DMS153 treated with DMSO at 0.1 percent for 48 hours (cell line): ENCODE measurements at regions not wholly inside any gene's neighbourhood (a gene's known extent, or its start where the extent isn't known, plus 50 kb on each side); places are given as distances from the start of the nearest gene placed in this dataset.
"Not testable (repeated sequence)": the region's sequence is repeated elsewhere in the genome, so short reads cannot be mapped to it uniquely, and the experiment has no call there.

Experiments used
- DNase-seq: peaks from one replicate; lab custom pipeline; 2025; ENCODE audit not compliant: unreplicated experiment; lab: John Stamatoyannopoulos, UW

DNA sequence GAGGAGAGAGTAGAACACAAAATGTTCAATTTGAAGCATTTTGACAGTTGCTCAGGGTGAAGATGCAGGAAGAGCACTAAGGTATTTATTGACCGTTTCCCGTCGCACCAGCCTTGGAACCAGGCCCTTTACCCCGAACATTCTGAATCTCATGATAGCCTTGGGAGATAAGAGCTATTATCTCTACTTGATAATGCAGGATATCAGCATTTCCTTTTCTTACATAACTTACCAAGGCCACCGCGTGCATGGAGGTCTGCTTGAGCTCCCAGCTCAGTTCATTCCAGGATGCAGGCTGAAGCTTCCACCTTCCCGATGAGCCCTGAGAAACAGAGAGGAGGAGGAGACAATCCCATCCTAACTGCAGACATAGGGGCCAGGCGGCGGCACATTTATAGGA is 324.2 kb upstream of the COBL start:
- no peak for DNase-seq

- no peak for DNase-seq
These were observed 323.2 kb upstream of the COBL start for GRCh38 chr7:51639661-51640334.

DNA sequence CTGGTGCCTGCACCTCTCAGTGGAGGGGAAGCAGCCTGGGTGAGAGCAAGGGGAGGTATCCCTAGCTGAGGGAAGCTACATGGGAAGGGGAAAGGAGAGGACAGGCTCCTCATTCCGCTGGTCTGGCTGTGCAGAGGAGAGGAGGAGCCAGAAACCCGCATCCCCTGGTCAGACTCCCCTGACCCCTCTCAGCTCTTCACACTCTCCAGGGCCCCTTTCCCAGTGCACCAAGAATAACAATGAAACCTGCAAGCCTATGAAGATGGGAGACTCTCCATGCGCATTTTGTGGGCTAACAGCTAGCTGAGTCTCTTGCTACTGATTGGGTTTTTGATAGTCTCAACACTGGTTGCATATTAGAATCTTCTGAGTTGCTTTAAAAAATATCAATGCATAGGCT is 319.9 kb upstream of the COBL start:
- no peak for DNase-seq

DNA sequence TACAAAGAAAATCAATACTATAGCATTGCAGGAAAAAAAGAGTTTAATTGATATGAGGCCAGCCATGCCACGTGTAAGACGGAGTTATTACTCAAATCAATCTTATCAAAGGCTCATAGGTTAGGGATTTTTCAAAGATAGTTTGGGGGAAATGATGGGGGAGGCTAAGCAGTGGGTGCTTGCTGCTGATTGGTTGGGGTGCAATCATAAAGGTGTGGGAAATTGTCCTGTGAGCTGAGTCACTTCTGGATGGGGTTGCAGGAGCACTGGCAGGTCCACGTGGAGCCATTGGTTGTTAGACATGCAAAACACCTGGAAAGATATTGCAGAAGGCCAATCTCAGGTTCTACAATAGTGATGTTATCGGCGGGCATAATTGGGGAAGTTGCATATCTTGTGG is 319.2 kb upstream of the COBL start:
- DNase-seq = no peak

GRCh38 chr7:51634538-51634937 is 317.9 kb upstream of the COBL start:
- DNase-seq = no peak

- DNase-seq = no peak
These were observed 317.4 kb upstream of the COBL start for GRCh38 chr7:51634025-51634424.

GRCh38 chr7:51633596-51633995 is 317.0 kb upstream of the COBL start:
- no peak for DNase-seq

DNA sequence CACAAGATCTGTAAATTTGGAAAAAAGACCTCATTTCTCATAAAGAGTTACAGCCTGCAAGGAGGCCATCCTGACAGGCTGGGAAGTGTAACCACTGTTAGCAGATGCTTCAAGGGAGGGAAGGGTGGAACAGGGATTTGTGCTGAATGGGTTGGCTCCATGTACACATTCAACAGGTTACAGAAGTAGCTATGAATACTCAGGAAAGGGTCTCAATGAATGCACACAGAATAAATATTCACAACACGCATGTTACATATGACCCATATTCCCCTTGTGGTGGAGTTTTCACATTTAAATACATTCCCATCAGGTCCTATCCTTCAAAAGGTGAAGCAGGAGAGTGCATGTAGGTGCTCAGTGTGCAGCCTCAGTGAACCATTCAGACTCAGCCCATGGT is 316.4 kb upstream of the COBL start:
- DNase-seq = no peak

- DNase-seq = no peak
These were observed 314.3 kb upstream of the COBL start for GRCh38 chr7:51630933-51631332.

- DNase-seq = no peak
These were observed 312.6 kb upstream of the COBL start for GRCh38 chr7:51629206-51629605.

DNA sequence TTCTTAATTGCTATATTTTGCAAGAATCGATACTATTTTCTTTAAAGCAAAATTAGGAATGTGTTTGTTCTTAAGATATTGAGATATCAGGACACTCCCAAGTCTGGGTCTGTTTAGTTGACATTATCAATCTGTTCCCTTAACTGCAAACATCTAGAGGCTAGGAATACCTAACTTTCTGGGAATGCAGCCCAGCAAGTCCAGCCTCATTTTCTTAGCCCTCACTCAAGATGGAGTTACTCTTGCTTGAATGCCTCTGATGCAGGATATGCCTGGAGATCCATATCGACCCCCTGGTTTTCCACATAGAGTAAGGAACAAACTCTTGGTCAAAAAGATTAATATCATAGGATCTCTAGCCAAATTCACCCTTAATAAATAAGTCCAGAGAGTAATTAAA is 305.3 kb upstream of the COBL start:
- DNase-seq = no peak

DNA sequence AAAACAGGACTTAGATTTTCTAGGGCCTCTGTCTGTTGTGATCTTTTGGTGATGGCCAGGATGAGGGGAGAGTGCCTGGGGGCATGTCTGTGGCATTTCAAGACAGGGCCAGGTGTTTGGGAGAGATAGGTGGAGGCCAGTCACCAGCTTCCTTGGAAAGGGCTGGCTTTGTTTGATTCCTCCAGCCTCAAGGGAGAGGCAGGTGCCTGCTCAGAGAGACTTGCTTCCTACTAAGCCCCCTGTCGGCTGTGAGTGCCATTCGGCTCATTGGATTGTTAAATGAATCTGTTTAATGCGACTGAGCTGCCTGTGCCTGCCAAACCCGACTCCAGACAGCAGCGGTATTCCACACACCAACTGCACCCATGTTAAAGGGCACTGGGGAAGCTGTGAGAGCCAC is 304.1 kb upstream of the COBL start:
- DNase-seq = no peak

- DNase-seq = peak; percentile 30
These were observed 303.3 kb upstream of the COBL start for GRCh38 chr7:51619880-51620279.

DNA sequence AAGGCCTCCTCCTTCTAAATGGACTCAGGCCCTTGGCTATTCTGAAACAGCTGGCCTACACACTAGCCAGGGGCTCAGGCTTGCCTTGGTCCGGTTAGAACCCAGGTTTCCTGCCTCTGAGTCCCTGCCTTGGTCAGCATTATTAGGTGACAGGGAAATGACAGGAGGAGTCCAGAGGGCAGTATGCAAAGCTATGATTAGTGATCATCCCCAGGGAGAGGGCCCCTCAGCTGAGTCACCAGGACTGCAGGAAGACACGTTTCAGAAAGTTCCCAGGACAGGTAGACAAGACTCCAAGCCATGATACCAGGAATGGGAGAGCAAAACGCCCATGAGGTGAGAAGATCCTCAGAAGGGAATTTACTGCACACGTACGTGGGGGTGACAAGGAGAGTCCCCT is 301.1 kb upstream of the COBL start:
- DNase-seq = no peak

DNA sequence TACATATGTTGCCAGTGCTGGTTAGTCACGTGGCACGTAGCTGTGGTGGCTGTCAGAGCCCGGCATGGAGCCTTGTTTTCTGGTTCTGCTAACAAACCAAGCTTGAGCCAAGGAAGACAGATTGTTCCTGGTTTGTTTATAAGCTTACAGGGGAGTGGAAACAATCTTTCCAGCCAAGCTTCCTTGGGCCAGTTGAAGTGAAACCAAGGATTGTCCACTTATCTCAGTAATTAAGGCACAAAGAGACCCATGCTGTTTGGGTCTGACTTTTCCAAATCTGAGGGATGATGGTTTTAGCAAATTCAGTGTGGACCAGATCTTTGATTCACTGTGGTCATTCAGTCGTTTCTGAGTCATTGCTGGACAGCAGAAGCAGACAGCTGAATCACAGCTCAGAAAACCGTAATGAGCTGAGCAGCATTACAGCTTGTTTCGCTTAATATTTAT is 297.3 kb upstream of the COBL start:
- no peak for DNase-seq

- no peak for DNase-seq
These were observed 295.3 kb upstream of the COBL start for GRCh38 chr7:51611937-51612336.

DNA sequence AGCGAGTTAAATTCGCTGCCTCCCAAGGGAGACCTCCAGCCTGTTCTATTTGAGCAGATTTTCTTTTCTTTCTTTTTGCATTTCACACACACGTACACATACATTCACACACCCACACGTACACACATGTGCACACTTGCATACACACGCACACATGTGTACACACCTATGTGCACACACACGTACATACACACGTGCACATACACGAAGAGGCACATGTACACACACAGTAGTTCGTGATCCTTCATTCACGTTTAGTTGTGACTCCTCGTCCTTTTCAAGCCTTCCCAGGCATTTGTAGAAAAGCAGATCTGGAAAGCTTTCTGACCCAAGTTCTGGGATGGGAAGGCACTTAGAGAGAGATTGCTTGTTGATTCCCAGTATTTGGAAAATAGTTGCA is 290.8 kb upstream of the COBL start:
- DNase-seq = no peak

- peak; percentile 95 for DNase-seq
These were observed 290.1 kb upstream of the COBL start for GRCh38 chr7:51606601-51607154.

- DNase-seq = no peak
These were observed 285.8 kb upstream of the COBL start for GRCh38 chr7:51602376-51602775.

GRCh38 chr7:51601461-51601860 is 284.9 kb upstream of the COBL start:
- no peak for DNase-seq

- DNase-seq = not testable (repeated sequence)
These were observed 283.3 kb upstream of the COBL start for GRCh38 chr7:51599935-51600334.

DNA sequence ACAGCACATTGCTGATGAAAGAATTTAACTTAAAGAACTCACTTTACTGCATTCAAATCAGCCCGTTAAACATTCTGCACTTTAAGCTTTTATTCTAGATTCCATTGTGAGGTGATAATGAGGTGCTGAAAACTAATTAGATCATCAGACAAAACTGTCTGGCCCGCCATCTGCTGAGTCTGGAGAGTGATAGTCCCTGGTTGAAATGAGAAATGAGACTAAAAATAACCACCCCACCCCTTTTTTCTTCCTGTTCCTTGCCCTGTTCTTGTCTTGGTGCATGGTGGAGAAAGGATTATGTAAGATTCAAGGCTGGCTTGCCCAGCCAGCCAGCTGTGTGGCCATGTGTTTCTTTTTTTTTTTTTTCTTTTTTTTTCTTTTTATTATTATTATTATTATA is 277.0 kb upstream of the COBL start:
- DNase-seq = no peak
